Spleen (tissue), 11 donors: ENCODE measurements at regions not wholly inside any gene's neighbourhood (a gene's known extent, or its start where the extent isn't known, plus 50 kb on each side); places are given as distances from the start of the nearest gene placed in this dataset.

Source experiments
- DNase-seq: peaks from one replicate; pipeline ENCODE4 v3.0.0-alpha.2; 2020
- H3K27ac ChIP-seq, 8 donors: fragments of 200-600 bp; sonication (generic) in 7 of 8; 1 replicate in 4 of 8; 2 replicates in 4 of 8; pipeline versions ENCODE4 v1.5.0 to v1.8.0; 2016 to 2021; ENCODE audit warnings: inconsistent platforms in 4 of 8, mild to moderate bottlenecking in 4 of 8, moderate library complexity in 1 of 8
- H3K27me3 ChIP-seq, 7 donors: fragments of 200-600 bp; sonication (generic) in 6 of 7; replicated peaks in 1 of 7; 1 replicate in 4 of 7; 2 replicates in 3 of 7; pipeline versions ENCODE4 v1.5.0 to v1.8.0; 2016 to 2021; ENCODE audit warnings: inconsistent platforms in 3 of 7, mild to moderate bottlenecking in 1 of 7
- H3K36me3 ChIP-seq, 6 donors: fragments of 200-600 bp; sonication (generic) in 5 of 6; 1 replicate in 4 of 6; 2 replicates in 2 of 6; pipeline versions ENCODE4 v1.5.0 to v1.8.0; 2016 to 2021; ENCODE audit warnings: inconsistent platforms in 2 of 6
- H3K4me1 ChIP-seq, 6 donors: fragments of 200-600 bp; sonication (generic) in 5 of 6; 1 replicate in 3 of 6; 2 replicates in 3 of 6; pipeline versions ENCODE4 v1.5.0 to v1.8.0; 2016 to 2021; ENCODE audit warnings: inconsistent platforms in 3 of 6
- H3K4me3 ChIP-seq, 8 donors: fragments of 200-600 bp; sonication (generic) in 7 of 8; 1 replicate in 4 of 8; 2 replicates in 4 of 8; pipeline versions ENCODE4 v1.5.0 to v1.8.0; 2016 to 2021; ENCODE audit warnings: inconsistent platforms in 4 of 8, mild to moderate bottlenecking in 4 of 8, moderate library complexity in 2 of 8
- H3K9me3 ChIP-seq, 8 donors: fragments of 200-600 bp; sonication (generic) in 7 of 8; 1 replicate in 4 of 8; 2 replicates in 4 of 8; pipeline versions ENCODE4 v1.5.0 to v1.8.0; 2016 to 2021; ENCODE audit warnings: inconsistent platforms in 4 of 8
- CTCF ChIP-seq, 11 experiments: fragments of 200-600 bp in 7 of 11; fragments of 450-650 bp in 4 of 11; sonication (generic) in 4 of 11; IDR thresholded peaks in 8 of 11; conservative IDR thresholded peaks in 3 of 11; 1 replicate in 7 of 11; 2 replicates in 4 of 11; pipeline versions ENCODE4 v1.4.0 to v1.8.0; 2016 to 2021; ENCODE audit warnings: antibody characterized with exemption in 11 of 11, inconsistent platforms in 4 of 11, mild to moderate bottlenecking in 1 of 11
- POLR2A ChIP-seq, 3 donors: fragments of 450-650 bp; IDR thresholded peaks; one replicate each; pipeline ENCODE4 v1.5.1; 2017; ENCODE audit warnings: antibody characterized with exemption in 3 of 3, mild to moderate bottlenecking in 1 of 3
- POLR2AphosphoS5 ChIP-seq, 3 donors: sonication (generic); formaldehyde crosslinking; IDR thresholded peaks; one replicate each; pipeline ENCODE4 v1.5.1; 2017; ENCODE audit warnings: antibody characterized with exemption in 3 of 3
- WGBS, 5 donors: extraction: QIAGEN DNeasy Blood & Tissue Kit in 3 of 5; methylation state at CpG; one replicate each; pipeline versions ENCODE4 v1.1.5 to v1.1.7; 2013 to 2018; 5-methylcytosine and 5-hydroxymethylcytosine counted together
- intact Hi-C: fragments of 100-400 bp; cut with DNase I; formaldehyde crosslinking; loops from one replicate; pipeline ENCODE4 v1.15.0; 2023; ENCODE audit warnings: low total_unique reads
- donor health status: healthy with polysubstance abuse.
- donor health status: DM: no; HTN: no; CAD: no; lungs with moderate emphysema.
- donor health status: DM: no; HTN: no; CAD: no.
- donor health status: Bipolar disorder and iron deficiency.
- donor health status: healthy.
- donor health status: DM: no; HTN: no; CAD: no.
- donor health status: DM: yes; HTN: yes; CAD: no.

GRCh38 chr16:10305912-10306311, 79.9 kb upstream of the ATF7IP2 start:
- intact Hi-C loops, result no loop called here

GRCh38 chr16:10308305-10309193, 77.3 kb upstream of the ATF7IP2 start:
- DNase-seq, result no peak

More at GRCh38 chr16:10305912-10306311, 79.9 kb upstream of the ATF7IP2 start:
- TF ChIP-seq POLR2A (IDR thresholded peaks at IDR 0.05) (no peak), CTCF (IDR thresholded peaks at IDR 0.05 in 8 of 11, conservative IDR thresholded peaks at IDR 0.05 in 3 of 11) (no peak), POLR2AphosphoS5 (IDR thresholded peaks at IDR 0.05) (no peak)
- Histone ChIP-seq H3K4me1 (no peaks in the 10 kb centered on the region), H3K9me3 (no peaks in the 10 kb centered on the region), H3K36me3 (no peaks in the 10 kb centered on the region), H3K27me3 (no peaks in the 10 kb centered on the region), H3K27ac (no peak overlapping the region), H3K4me3 (no peak overlapping the region)
- DNase-seq, result no peak
- 76 to 89% (median 80%) methylated on average over 4 of the region's 4 CpGs for WGBS, 5 donors

GRCh38 chr16:10309271-10309932, 76.5 kb upstream of the ATF7IP2 start:
- Histone ChIP-seq H3K9me3 (no peaks in the 10 kb centered on the region), H3K4me1 (peaks cover 0 to 13% (median 5%) of the 10 kb centered on the region in 6 donors), H3K27me3 (no peaks in the 10 kb centered on the region), H3K27ac (no peak overlapping the region), H3K36me3 (no peaks in the 10 kb centered on the region), H3K4me3 (no peak overlapping the region)
- TF ChIP-seq POLR2A (IDR thresholded peaks at IDR 0.05), result no peak
- no peak for TF ChIP-seq POLR2AphosphoS5 (IDR thresholded peaks at IDR 0.05)
- no peak for TF ChIP-seq CTCF (IDR thresholded peaks at IDR 0.05 in 8 of 11, conservative IDR thresholded peaks at IDR 0.05 in 3 of 11)
- 83 to 91% (median 87%) methylated on average over 11 of the region's 11 CpGs for WGBS, 5 donors
- intact Hi-C loops, result no loop called here
- DNase-seq, result no peak

More at GRCh38 chr16:10308305-10309193, 77.3 kb upstream of the ATF7IP2 start:
- Histone ChIP-seq H3K36me3 (no peaks in the 10 kb centered on the region), H3K27me3 (no peaks in the 10 kb centered on the region), H3K9me3 (no peaks in the 10 kb centered on the region), H3K27ac (no peak overlapping the region), H3K4me3 (no peak overlapping the region), H3K4me1 (peaks cover 0 to 10% (median 4%) of the 10 kb centered on the region in 6 donors)
- WGBS, 5 donors, result 74 to 85% (median 79%) methylated on average over 14 to 15 of the region's 15 CpGs
- intact Hi-C loops, result no loop called here
- TF ChIP-seq POLR2AphosphoS5 (IDR thresholded peaks at IDR 0.05) (no peak), CTCF (IDR thresholded peaks at IDR 0.05 in 8 of 11, conservative IDR thresholded peaks at IDR 0.05 in 3 of 11) (no peak), POLR2A (IDR thresholded peaks at IDR 0.05) (no peak)

GRCh38 chr16:10312008-10312407, 73.9 kb upstream of the ATF7IP2 start:
- Histone ChIP-seq H3K9me3 (no peaks in the 10 kb centered on the region), H3K4me1 (peaks cover 0 to 21% (median 5%) of the 10 kb centered on the region in 6 donors), H3K27ac (no peak overlapping the region), H3K36me3 (no peaks in the 10 kb centered on the region), H3K4me3 (no peak overlapping the region), H3K27me3 (no peaks in the 10 kb centered on the region)
- 59 to 73% (median 62%) methylated on average over 5 of the region's 5 CpGs for WGBS, 5 donors
- intact Hi-C loops, result no loop called here
- TF ChIP-seq POLR2A (IDR thresholded peaks at IDR 0.05) (no peak), CTCF (IDR thresholded peaks at IDR 0.05 in 8 of 11, conservative IDR thresholded peaks at IDR 0.05 in 3 of 11) (no peak), POLR2AphosphoS5 (IDR thresholded peaks at IDR 0.05) (no peak)
- no peak for DNase-seq
